Mesothelial cell of epicardium (in vitro differentiated cells): ENCODE measurements at regions not wholly inside any gene's neighbourhood (a gene's known extent, or its start where the extent isn't known, plus 50 kb on each side); places are given as distances from the start of the nearest gene placed in this dataset.
A peak's percentile ranks its signal among the peaks of the same experiment; 100 is the strongest.

Source experiments
- DNase-seq, 2 experiments: peaks; one replicate each; pipeline ENCODE4 v3.0.0; 2021; ENCODE audit warnings: low spot score in 2 of 2; ENCODE audit not compliant: unreplicated experiment in 2 of 2
- H3K27ac Mint-ChIP-seq: 2 replicates; pipeline ENCODE4 v1.8.0; 2021; ENCODE audit warnings: mixed read lengths
- H3K27me3 Mint-ChIP-seq: 2 replicates; pipeline ENCODE4 v1.8.0; 2021; ENCODE audit warnings: low read depth, mixed read lengths
- H3K36me3 Mint-ChIP-seq: 2 replicates; pipeline ENCODE4 v1.8.0; 2021; ENCODE audit warnings: mixed read lengths
- H3K4me1 Mint-ChIP-seq: 2 replicates; pipeline ENCODE4 v1.8.0; 2021; ENCODE audit warnings: mixed read lengths
- H3K4me3 Mint-ChIP-seq: 2 replicates; pipeline ENCODE4 v1.8.0; 2021; ENCODE audit warnings: mild to moderate bottlenecking, moderate library complexity, mixed read lengths
- H3K9me3 Mint-ChIP-seq: 2 replicates; pipeline ENCODE4 v1.8.0; 2021; ENCODE audit warnings: mixed read lengths
- TF ChIP-seq, protein P1 (sequence below): fragments of 200-600 bp; sonication (generic); IDR thresholded peaks from one replicate; pipeline ENCODE4 v1.5.0; 2021; ENCODE audit warnings: antibody characterized with exemption; ENCODE audit not compliant: unreplicated experiment

DNA sequence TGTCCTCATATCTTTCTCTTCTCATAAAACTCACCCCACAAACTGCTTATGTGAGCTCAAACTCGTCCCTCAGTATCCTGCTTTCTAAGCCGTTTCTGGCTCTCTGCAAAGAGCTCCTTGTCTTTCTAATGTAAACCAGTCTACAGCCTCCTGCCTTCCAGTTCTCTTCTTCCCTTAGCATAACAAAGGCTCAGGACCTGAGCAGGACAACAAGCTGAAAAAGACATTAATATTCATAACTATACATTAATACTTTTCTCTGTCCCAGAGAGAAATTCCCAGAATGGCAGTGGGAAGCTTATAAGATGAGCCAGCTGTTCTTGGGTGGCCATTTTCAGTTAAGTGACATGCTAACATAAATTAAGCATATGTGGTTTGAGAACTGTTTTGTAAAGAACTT, 207.0 kb upstream of the TCF21 start:
- peaks cover 15% of the 10 kb centered on the region for H3K4me1 Mint-ChIP-seq
- no peak overlapping the region for H3K4me3 Mint-ChIP-seq
- DNase-seq = no peak
- no peaks in the 10 kb centered on the region for H3K36me3 Mint-ChIP-seq
- TF ChIP-seq, protein P1, sequence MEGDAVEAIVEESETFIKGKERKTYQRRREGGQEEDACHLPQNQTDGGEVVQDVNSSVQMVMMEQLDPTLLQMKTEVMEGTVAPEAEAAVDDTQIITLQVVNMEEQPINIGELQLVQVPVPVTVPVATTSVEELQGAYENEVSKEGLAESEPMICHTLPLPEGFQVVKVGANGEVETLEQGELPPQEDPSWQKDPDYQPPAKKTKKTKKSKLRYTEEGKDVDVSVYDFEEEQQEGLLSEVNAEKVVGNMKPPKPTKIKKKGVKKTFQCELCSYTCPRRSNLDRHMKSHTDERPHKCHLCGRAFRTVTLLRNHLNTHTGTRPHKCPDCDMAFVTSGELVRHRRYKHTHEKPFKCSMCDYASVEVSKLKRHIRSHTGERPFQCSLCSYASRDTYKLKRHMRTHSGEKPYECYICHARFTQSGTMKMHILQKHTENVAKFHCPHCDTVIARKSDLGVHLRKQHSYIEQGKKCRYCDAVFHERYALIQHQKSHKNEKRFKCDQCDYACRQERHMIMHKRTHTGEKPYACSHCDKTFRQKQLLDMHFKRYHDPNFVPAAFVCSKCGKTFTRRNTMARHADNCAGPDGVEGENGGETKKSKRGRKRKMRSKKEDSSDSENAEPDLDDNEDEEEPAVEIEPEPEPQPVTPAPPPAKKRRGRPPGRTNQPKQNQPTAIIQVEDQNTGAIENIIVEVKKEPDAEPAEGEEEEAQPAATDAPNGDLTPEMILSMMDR = no peak
- H3K27ac Mint-ChIP-seq = no peak overlapping the region
- no peaks in the 10 kb centered on the region for H3K9me3 Mint-ChIP-seq
- no peaks in the 10 kb centered on the region for H3K27me3 Mint-ChIP-seq

DNA sequence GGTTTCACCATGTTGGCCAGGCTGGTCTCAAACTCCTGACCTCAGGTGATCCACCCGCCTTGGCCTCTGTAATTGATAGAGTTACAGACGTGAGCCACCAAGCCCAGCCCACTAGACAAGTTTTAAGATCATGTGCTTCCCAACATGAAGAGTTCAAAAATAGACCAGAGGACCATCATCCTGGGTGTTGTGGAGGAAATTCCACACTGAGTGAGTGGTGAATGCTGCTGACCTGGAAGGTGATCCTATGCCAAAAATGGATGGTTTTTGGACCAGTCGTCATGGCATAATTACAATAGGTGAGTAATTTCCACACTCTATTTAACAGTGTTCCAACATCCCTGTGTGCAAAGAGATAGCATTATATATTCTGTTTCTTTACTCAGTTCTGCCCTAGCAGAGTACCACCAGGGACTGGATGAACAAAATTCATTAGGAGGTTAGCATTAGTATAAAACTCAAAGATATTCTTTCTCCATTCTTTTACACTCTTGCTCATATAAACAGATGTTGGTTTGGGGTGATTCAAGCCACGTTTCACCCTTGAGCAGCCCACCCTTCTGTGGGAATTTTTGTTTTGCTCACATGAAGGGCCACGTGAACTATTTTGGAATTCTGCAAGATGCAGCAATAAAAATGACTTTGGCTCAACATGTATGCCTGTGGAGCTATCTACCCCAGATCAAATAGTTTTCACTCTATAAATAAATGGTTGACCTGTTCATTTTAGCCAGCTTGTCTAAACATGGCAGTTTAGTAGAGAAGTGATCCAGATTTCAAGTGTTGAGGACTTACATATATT, 206.2 kb upstream of the TCF21 start:
- H3K4me3 Mint-ChIP-seq = no peak overlapping the region
- H3K9me3 Mint-ChIP-seq = no peaks in the 10 kb centered on the region
- H3K4me1 Mint-ChIP-seq = peaks cover 15% of the 10 kb centered on the region
- DNase-seq = no peak
- no peaks in the 10 kb centered on the region for H3K36me3 Mint-ChIP-seq
- H3K27ac Mint-ChIP-seq = peak overlapping the region; percentile 53
- no peaks in the 10 kb centered on the region for H3K27me3 Mint-ChIP-seq
- TF ChIP-seq, protein P1 = no peak

DNA sequence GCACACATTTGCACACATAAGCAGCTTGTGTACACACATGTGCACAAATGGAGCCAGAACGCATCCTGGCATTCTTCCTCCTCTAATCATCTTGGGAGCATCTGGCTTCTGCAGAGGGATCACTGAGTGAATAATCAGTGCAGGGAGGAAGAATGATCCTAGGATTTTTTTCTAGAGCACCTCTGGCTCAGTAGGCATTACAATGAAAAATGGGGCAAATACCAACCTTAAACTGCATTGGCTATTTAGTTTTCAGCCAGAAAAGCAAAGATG, 205.7 kb upstream of the TCF21 start:
- Mint-ChIP-seq H3K4me3 (no peak overlapping the region), H3K9me3 (no peaks in the 10 kb centered on the region), H3K4me1 (peaks cover 15% of the 10 kb centered on the region), H3K27ac (peak overlapping the region; percentile 53), H3K36me3 (no peaks in the 10 kb centered on the region), H3K27me3 (no peaks in the 10 kb centered on the region)
- TF ChIP-seq, protein P1 = no peak
- no peak for DNase-seq

DNA sequence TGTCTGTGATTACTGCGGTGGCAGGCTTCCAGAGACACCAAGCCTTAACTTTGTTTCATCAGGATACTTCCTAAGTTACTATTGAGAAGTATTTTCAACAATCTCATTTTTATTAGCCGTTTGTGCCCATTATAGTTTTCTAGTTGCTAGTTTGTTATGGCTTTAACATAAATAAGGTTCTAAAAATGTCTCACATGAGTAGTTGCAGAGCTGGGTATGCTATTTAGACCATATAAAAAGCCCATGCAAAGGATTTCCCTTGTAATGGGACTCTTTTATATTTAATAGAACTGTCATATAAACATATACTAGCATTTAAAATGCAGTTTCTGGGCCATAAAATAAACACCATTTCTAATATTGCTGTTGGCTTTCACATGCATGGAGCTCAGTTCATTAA, 205.3 kb upstream of the TCF21 start:
- no peaks in the 10 kb centered on the region for H3K36me3 Mint-ChIP-seq
- H3K4me1 Mint-ChIP-seq = peaks cover 15% of the 10 kb centered on the region
- H3K27me3 Mint-ChIP-seq = no peaks in the 10 kb centered on the region
- TF ChIP-seq, protein P1 = no peak
- no peak overlapping the region for H3K27ac Mint-ChIP-seq
- no peak for DNase-seq
- H3K9me3 Mint-ChIP-seq = no peaks in the 10 kb centered on the region
- H3K4me3 Mint-ChIP-seq = no peak overlapping the region

DNA sequence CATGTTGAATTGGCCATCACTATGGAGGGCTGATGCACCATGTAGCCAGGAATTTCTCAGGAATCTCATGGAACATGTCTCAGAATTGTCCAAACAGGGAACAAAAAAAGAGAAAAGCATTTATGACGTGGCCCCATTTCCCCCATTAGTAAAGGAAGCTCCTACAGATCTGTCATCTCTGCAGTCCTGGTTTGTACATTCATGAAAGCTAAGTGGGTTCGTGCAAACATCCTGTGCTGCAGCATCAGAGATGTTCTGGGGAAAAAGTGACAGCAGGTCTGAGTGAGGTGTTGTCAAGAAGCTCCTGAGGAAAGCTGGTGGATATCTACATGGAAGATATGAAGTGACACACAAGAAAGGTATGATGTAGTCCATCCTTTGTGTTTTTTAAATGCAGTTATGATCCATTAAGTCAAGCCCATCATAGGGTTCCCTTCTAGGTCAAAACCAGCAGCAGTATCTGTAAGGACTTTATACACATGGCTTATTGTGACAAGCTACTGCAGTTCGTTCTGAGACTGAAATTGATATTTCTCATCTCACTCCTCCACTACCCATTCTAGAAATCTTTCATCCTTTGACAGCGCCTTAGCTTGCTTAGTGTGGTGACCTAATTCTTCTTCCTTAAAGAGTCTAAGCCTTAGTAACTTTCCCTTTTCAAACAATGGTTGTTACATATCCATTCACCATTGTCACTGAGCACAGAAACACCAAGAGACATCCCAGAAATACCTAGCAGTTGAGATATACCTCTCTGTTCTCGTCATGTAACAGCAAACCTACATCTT, 200.0 kb upstream of the TCF21 start:
- TF ChIP-seq, protein P1 = no peak
- no peaks in the 10 kb centered on the region for H3K27me3 Mint-ChIP-seq

More for the DNA sequence above, 200.0 kb upstream of the TCF21 start:
- Mint-ChIP-seq H3K4me1 (peaks cover 4% of the 10 kb centered on the region), H3K4me3 (no peak overlapping the region), H3K36me3 (peaks cover 6% of the 10 kb centered on the region), H3K27ac (no peak overlapping the region), H3K9me3 (peaks cover 16% of the 10 kb centered on the region)
- DNase-seq = no peak
